Omental fat pad (tissue), 3 donors: ENCODE measurements at regions not wholly inside any gene's neighbourhood (a gene's known extent, or its start where the extent isn't known, plus 50 kb on each side); places are given as distances from the start of the nearest gene placed in this dataset.

Source experiments
- ATAC-seq: fragments of 150-250 bp; one replicate; pipeline ENCODE4 v1.9.1; 2016; ENCODE audit warnings: mild to moderate bottlenecking, moderate library complexity; ENCODE audit not compliant: low FRiP score
- DNase-seq: peaks from one replicate; pipeline ENCODE4 v3.0.0-alpha.2; 2019; ENCODE audit warnings: low spot score
- TF ChIP-seq, protein P1 (sequence below), 3 donors: fragments of 450-650 bp; IDR thresholded peaks; one replicate each; pipeline ENCODE4 v1.5.1; 2016 to 2017; ENCODE audit warnings: antibody characterized with exemption in 3 of 3, mild to moderate bottlenecking in 3 of 3, moderate library complexity in 2 of 3

DNA sequence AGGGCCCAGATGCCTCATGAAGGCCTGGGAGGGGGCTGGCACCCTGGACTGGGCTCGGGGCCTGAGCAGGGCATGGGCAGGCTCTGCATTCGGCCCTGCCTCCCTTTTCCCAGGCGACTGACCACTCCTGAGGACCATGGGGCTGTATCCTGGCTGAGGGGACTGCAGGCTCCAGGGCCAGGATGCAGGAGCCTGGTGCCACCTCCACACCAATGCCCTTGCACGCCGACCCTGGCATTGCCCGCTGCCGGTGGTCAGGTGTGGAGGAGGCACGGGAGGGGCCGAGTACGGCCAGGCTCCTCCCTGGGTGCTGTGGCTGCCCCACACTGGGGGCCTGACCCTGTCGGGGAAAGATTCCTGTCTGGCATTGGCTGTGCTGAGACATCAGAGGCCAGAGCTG lies 128.9 kb downstream of the SIK1 start:
- TF ChIP-seq, protein P1, sequence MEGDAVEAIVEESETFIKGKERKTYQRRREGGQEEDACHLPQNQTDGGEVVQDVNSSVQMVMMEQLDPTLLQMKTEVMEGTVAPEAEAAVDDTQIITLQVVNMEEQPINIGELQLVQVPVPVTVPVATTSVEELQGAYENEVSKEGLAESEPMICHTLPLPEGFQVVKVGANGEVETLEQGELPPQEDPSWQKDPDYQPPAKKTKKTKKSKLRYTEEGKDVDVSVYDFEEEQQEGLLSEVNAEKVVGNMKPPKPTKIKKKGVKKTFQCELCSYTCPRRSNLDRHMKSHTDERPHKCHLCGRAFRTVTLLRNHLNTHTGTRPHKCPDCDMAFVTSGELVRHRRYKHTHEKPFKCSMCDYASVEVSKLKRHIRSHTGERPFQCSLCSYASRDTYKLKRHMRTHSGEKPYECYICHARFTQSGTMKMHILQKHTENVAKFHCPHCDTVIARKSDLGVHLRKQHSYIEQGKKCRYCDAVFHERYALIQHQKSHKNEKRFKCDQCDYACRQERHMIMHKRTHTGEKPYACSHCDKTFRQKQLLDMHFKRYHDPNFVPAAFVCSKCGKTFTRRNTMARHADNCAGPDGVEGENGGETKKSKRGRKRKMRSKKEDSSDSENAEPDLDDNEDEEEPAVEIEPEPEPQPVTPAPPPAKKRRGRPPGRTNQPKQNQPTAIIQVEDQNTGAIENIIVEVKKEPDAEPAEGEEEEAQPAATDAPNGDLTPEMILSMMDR (IDR thresholded peaks at IDR 0.05), result no peak
- no peak for ATAC-seq

GRCh38 chr21:43297391-43297981 lies 128.7 kb downstream of the CRYAA start:
- TF ChIP-seq, protein P1 (IDR thresholded peaks at IDR 0.05), result no peak
- ATAC-seq (no peak), DNase-seq (no peak)

More for the DNA sequence above, 128.9 kb downstream of the SIK1 start:
- no peak for DNase-seq

- no peak for DNase-seq
- no peak for ATAC-seq
- TF ChIP-seq, protein P1 (IDR thresholded peaks at IDR 0.05), result no peak
These were observed 126.5 kb downstream of the CRYAA start for GRCh38 chr21:43295066-43295958.

- ATAC-seq, result no peak
- TF ChIP-seq, protein P1 (IDR thresholded peaks at IDR 0.05), result no peak
- DNase-seq, result no peak
These were observed 125.5 kb downstream of the CRYAA start for GRCh38 chr21:43294194-43294902.

DNA sequence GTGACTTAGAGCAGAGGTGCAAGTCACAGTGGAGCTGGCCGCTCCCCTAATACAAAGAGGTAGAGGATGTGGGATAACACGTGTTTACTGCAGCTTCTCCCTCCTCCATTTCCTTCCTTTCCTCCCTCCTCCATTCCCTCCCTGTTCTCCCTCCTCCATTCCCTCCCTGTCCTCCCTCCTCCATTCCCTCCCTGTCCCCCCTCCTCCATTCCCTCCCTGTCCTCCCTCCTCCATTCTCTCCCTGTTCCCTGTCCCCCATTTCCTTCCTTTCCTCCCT lies 124.0 kb downstream of the CRYAA start:
- no peak for ATAC-seq
- TF ChIP-seq, protein P1 (IDR thresholded peaks at IDR 0.05), result no peak
- no peak for DNase-seq

GRCh38 chr21:43292041-43292865 lies 123.4 kb downstream of the CRYAA start:
- no peak for ATAC-seq
- no peak for DNase-seq
- TF ChIP-seq, protein P1 (IDR thresholded peaks at IDR 0.05), result no peak
